HepG2 (cell line): ENCODE measurements at regions not wholly inside any gene's neighbourhood (a gene's known extent, or its start where the extent isn't known, plus 50 kb on each side); places are given as distances from the start of the nearest gene placed in this dataset.

Source experiments
- ATAC-seq: fragments of 200-7000 bp; cut with Tn5 transposase; 3 replicates; pipeline ENCODE4 v1.9.1; 2020; ENCODE audit warnings: mild to moderate bottlenecking, moderate library complexity
- BruUV-seq: library from RNA; stranded (reverse); fragments of 400-500 nt; replicated peaks from 2 replicates; lab custom pipeline; 2021; lab: Mats Ljungman, UMichigan
- CTCF ChIA-PET: fragments of 300-600 bp; formaldehyde crosslinking; extraction: SDS; loops from one replicate; lab custom pipeline; 2021; ENCODE audit warnings: low total read pairs, inconsistent platforms, low intra/inter-chr PET ratio; lab: Yijun Ruan, JAX
- POLR2A ChIA-PET: fragments of 350-600 bp; sonication (Branson Sonifier 250); formaldehyde crosslinking; loops from one replicate; lab custom pipeline; 2020; ENCODE audit warnings: antibody characterized with exemption, inconsistent platforms; lab: Yijun Ruan, JAX
- DNase-seq: peaks from one replicate; pipeline ENCODE4 v3.0.0-alpha.2; 2015; ENCODE audit warnings: low spot score
- FAIRE-seq: peaks from 3 replicates; lab custom pipeline; 2011; peaks lifted over from hg19 to GRCh38; lab: Jason Lieb, UNC
- H2AFZ ChIP-seq: one replicate; pipeline ENCODE4 v1.6.1; 2011; ENCODE audit warnings: low read length, inconsistent platforms
- H3K27ac ChIP-seq: fragments of 300-600 bp; 3 replicates; pipeline ENCODE4 v1.8.0; 2011; ENCODE audit warnings: mixed run types, mild to moderate bottlenecking, mixed read lengths, low read length, inconsistent platforms; ENCODE audit not compliant: insufficient read depth; ENCODE audit errors: extremely low read length
- H3K27me3 ChIP-seq, 2 experiments: fragments of 200-600 bp in 1 of 2; 2 replicates in 1 of 2; 3 replicates in 1 of 2; pipeline versions ENCODE4 v1.6.0 to v1.8.0; 2011; ENCODE audit warnings: low read length in 2 of 2, mild to moderate bottlenecking in 2 of 2, moderate library complexity in 2 of 2, inconsistent platforms in 1 of 2; ENCODE audit not compliant: insufficient read depth in 2 of 2, control insufficient read depth in 1 of 2
- H3K36me3 ChIP-seq, 2 experiments: fragments of 200-600 bp in 1 of 2; replicated peaks in 1 of 2; 2 replicates in 1 of 2; 3 replicates in 1 of 2; pipeline versions ENCODE4 v1.5.1 to v1.8.0; 2011; ENCODE audit warnings: low read length in 2 of 2, inconsistent platforms in 1 of 2; ENCODE audit not compliant: insufficient read depth in 2 of 2, control insufficient read depth in 1 of 2
- H3K4me1 ChIP-seq: 2 replicates; pipeline ENCODE4 v1.5.1; 2012; ENCODE audit warnings: low read length, inconsistent platforms; ENCODE audit not compliant: insufficient read depth
- H3K4me2 ChIP-seq: 2 replicates; pipeline ENCODE4 v1.6.0; 2011; ENCODE audit warnings: low read depth, low read length, inconsistent platforms
- H3K4me3 ChIP-seq, 3 experiments: fragments of 200-600 bp in 1 of 3; sonication (generic), shearing (Covaris generic) in 1 of 3; replicated peaks in 1 of 3; 2 replicates each; pipeline ENCODE4 v1.5.1; 2011 to 2016; ENCODE audit warnings: low read length in 3 of 3, inconsistent platforms in 2 of 3, low read depth in 2 of 3, mild to moderate bottlenecking in 2 of 3, control low read depth in 1 of 3, mixed read lengths in 1 of 3; ENCODE audit not compliant: insufficient read depth in 1 of 3
- H3K79me2 ChIP-seq: one replicate; pipeline ENCODE4 v1.6.1; 2011; ENCODE audit warnings: low read length, inconsistent platforms; ENCODE audit not compliant: insufficient read depth
- H3K9ac ChIP-seq: 2 replicates; pipeline ENCODE4 v1.6.0; 2011; ENCODE audit warnings: mild to moderate bottlenecking, low read depth, low read length, inconsistent platforms; ENCODE audit not compliant: insufficient read depth
- H3K9me3 ChIP-seq: 2 replicates; pipeline ENCODE4 v1.5.1; 2012; ENCODE audit warnings: mild to moderate bottlenecking, low read length
- H4K20me1 ChIP-seq: 2 replicates; pipeline ENCODE4 v1.6.0; 2011; ENCODE audit warnings: inconsistent platforms, mild to moderate bottlenecking, low read length, moderate library complexity; ENCODE audit not compliant: insufficient read depth
- ARNTL ChIP-seq: sonication (generic); formaldehyde crosslinking; IDR thresholded peaks from 2 replicates; pipeline ENCODE4 v1.4.0; 2020; ENCODE audit warnings: mild to moderate bottlenecking, missing genetic modification reagents
- CHD4 ChIP-seq: fragments of 200-600 bp; sonication (generic); IDR thresholded peaks from 2 replicates; pipeline ENCODE4 v1.7.0; 2017; ENCODE audit warnings: mild to moderate bottlenecking, low read length, borderline replicate concordance
- FOSL2 ChIP-seq: sonication (generic); formaldehyde crosslinking; IDR thresholded peaks from 2 replicates; pipeline ENCODE4 v1.4.0; 2020; ENCODE audit warnings: missing genetic modification reagents
- NBN ChIP-seq: fragments of 450-650 bp; conservative IDR thresholded peaks from 2 replicates; pipeline ENCODE4 v1.6.1; 2017
- NFYC ChIP-seq: IDR thresholded peaks from 2 replicates; pipeline ENCODE4 v1.6.1; 2016; ENCODE audit warnings: missing genetic modification reagents, missing compliant biosample characterization
- SKI ChIP-seq: fragments of 450-650 bp; IDR thresholded peaks from one replicate; pipeline ENCODE4 v1.6.1; 2018; ENCODE audit warnings: mild to moderate bottlenecking; ENCODE audit not compliant: partially characterized antibody
- THYN1 ChIP-seq: sonication (generic); formaldehyde crosslinking; IDR thresholded peaks from 2 replicates; pipeline ENCODE4 v1.8.1; 2023; ENCODE audit warnings: low read depth, mild to moderate bottlenecking, moderate library complexity, missing genetic modification reagents, borderline replicate concordance
- ZBTB49 ChIP-seq: sonication (generic); formaldehyde crosslinking; IDR thresholded peaks from 2 replicates; pipeline ENCODE4 v1.4.0; 2020; ENCODE audit warnings: missing genetic modification reagents, borderline replicate concordance
- ZNF530 ChIP-seq: sonication (generic); formaldehyde crosslinking; IDR thresholded peaks from 2 replicates; pipeline ENCODE4 v1.5.0; 2020; ENCODE audit warnings: low read depth, mild to moderate bottlenecking, missing genetic modification reagents
- ZNF546 ChIP-seq: sonication (generic); formaldehyde crosslinking; conservative IDR thresholded peaks from 2 replicates; pipeline ENCODE4 v1.8.1; 2023; ENCODE audit warnings: mild to moderate bottlenecking, missing genetic modification reagents
- ZNF652 ChIP-seq: IDR thresholded peaks from 2 replicates; pipeline ENCODE4 v1.6.1; 2016; ENCODE audit warnings: low read depth, borderline replicate concordance
- ZNF768 ChIP-seq: sonication (generic); formaldehyde crosslinking; IDR thresholded peaks from 2 replicates; pipeline ENCODE4 v1.4.0; 2020; ENCODE audit warnings: missing genetic modification reagents
- WGBS: methylation state at CpG from one replicate; pipeline ENCODE4 v1.1.6; 2017; ENCODE audit warnings: low lambda C conversion rate; 5-methylcytosine and 5-hydroxymethylcytosine counted together
- in situ Hi-C: cut with HindIII; loops from 2 replicates; pipeline ENCODE4 v1.10.0; 2017; ENCODE audit warnings: low pct_unique_long_range_greater_than_20kb; ENCODE audit not compliant: extremely low pct_ligation_motif_present
- intact Hi-C: fragments of 100-400 bp; cut with micrococcal nuclease; formaldehyde crosslinking; loops from one replicate; pipeline ENCODE4 v1.10.0; 2022; ENCODE audit not compliant: unreplicated experiment
- TF ChIP-seq, protein P1 (sequence below): sonication (generic); formaldehyde crosslinking; IDR thresholded peaks from 2 replicates; pipeline ENCODE4 v1.4.0; 2020; ENCODE audit warnings: missing genetic modification reagents, low read depth, mild to moderate bottlenecking, borderline replicate concordance
- TF ChIP-seq, protein P2 (sequence below), 2 experiments: IDR thresholded peaks; 2 replicates each; pipeline ENCODE4 v1.6.1; 2011 to 2012; ENCODE audit warnings: low read length in 2 of 2, borderline replicate concordance in 1 of 2, low read depth in 1 of 2, mild to moderate bottlenecking in 1 of 2, moderate library complexity in 1 of 2
- TF ChIP-seq, protein P3 (sequence below): IDR thresholded peaks from 2 replicates; pipeline ENCODE4 v1.6.1; 2016; ENCODE audit warnings: low read depth
- TF ChIP-seq, protein P4 (sequence below): IDR thresholded peaks from 2 replicates; pipeline ENCODE4 v1.6.1; 2016; ENCODE audit warnings: mild to moderate bottlenecking, missing biosample characterization, missing genetic modification reagents

DNA sequence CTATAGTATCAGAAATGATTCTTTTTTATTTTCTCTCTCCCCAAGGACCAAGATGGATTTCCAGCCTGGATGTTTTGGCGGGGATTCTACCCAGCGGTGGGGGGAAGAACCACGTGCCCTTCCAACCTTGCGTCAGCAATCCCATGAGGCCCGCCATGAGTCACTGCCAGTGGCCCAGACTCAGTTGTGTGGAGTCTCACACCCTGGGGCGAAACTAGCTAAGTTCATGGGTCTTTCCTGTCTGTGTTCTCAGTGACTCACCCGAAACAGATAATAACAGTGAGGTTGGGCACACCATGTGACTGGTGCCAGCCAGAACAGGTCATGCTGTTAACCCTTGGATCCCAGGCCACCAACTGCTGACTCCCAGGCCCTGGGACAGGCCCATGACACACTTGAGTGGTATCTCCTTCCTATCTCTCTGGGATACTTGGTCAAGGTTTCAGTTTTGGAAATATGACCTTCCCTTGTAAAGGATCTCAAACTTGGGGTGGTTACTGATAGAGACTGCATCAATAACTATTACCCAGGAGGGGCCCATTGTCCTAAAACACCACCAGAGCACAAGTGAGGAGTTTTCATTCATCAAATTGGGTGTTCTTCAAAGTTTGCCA lies 98.0 kb upstream of the DUSP10 start:
- 12% methylated on average over 4 of the region's 7 CpGs for WGBS
- CTCF ChIA-PET = no interaction called here
- peak; percentile 26 for DNase-seq
- peak; percentile 77; the same call in 1 of the 2 replicates for TF ChIP-seq ZNF652 (CRISPR knock-in tag)
- peak; percentile 12 for TF ChIP-seq SKI
- TF ChIP-seq, protein P1, sequence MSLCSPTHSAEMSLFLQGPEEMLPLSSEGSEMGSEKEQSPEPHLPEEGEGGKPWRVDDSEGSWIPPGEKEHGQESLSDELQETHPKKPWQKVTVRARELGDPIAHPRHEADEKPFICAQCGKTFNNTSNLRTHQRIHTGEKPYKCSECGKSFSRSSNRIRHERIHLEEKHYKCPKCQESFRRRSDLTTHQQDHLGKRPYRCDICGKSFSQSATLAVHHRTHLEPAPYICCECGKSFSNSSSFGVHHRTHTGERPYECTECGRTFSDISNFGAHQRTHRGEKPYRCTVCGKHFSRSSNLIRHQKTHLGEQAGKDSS (CRISPR knock-in tag) = no peak
- TF ChIP-seq ZBTB49 (CRISPR knock-in tag) = no peak
- TF ChIP-seq, protein P2, sequence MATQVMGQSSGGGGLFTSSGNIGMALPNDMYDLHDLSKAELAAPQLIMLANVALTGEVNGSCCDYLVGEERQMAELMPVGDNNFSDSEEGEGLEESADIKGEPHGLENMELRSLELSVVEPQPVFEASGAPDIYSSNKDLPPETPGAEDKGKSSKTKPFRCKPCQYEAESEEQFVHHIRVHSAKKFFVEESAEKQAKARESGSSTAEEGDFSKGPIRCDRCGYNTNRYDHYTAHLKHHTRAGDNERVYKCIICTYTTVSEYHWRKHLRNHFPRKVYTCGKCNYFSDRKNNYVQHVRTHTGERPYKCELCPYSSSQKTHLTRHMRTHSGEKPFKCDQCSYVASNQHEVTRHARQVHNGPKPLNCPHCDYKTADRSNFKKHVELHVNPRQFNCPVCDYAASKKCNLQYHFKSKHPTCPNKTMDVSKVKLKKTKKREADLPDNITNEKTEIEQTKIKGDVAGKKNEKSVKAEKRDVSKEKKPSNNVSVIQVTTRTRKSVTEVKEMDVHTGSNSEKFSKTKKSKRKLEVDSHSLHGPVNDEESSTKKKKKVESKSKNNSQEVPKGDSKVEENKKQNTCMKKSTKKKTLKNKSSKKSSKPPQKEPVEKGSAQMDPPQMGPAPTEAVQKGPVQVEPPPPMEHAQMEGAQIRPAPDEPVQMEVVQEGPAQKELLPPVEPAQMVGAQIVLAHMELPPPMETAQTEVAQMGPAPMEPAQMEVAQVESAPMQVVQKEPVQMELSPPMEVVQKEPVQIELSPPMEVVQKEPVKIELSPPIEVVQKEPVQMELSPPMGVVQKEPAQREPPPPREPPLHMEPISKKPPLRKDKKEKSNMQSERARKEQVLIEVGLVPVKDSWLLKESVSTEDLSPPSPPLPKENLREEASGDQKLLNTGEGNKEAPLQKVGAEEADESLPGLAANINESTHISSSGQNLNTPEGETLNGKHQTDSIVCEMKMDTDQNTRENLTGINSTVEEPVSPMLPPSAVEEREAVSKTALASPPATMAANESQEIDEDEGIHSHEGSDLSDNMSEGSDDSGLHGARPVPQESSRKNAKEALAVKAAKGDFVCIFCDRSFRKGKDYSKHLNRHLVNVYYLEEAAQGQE (IDR thresholded peaks at IDR 0.05; ENCODE audit: borderline replicate concordance in 1 of 2, low read depth in 1 of 2, low read length in 2 of 2) = no peak
- no peak for TF ChIP-seq ZNF768
- no peak for TF ChIP-seq NFYC (CRISPR knock-in tag)
- TF ChIP-seq, protein P3, sequence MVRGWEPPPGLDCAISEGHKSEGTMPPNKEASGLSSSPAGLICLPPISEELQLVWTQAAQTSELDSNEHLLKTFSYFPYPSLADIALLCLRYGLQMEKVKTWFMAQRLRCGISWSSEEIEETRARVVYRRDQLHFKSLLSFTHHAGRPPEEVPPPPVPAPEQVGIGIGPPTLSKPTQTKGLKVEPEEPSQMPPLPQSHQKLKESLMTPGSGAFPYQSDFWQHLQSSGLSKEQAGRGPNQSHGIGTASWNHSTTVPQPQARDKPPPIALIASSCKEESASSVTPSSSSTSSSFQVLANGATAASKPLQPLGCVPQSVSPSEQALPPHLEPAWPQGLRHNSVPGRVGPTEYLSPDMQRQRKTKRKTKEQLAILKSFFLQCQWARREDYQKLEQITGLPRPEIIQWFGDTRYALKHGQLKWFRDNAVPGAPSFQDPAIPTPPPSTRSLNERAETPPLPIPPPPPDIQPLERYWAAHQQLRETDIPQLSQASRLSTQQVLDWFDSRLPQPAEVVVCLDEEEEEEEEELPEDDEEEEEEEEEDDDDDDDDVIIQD = no peak
- peak; percentile 83 for TF ChIP-seq FOSL2 (CRISPR knock-in tag)
- TF ChIP-seq CHD4 = no peak
- TF ChIP-seq ZNF546 (CRISPR knock-in tag) = no peak
- no peak for TF ChIP-seq THYN1 (CRISPR knock-in tag)
- no peak for TF ChIP-seq ZNF530 (CRISPR knock-in tag)
- no peak for TF ChIP-seq NBN
- TF ChIP-seq, protein P4, sequence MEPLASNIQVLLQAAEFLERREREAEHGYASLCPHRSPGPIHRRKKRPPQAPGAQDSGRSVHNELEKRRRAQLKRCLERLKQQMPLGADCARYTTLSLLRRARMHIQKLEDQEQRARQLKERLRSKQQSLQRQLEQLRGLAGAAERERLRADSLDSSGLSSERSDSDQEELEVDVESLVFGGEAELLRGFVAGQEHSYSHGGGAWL (CRISPR knock-in tag) = no peak
- TF ChIP-seq ARNTL (CRISPR knock-in tag) = no peak

More for the DNA sequence above, 98.0 kb upstream of the DUSP10 start:
- H3K79me2 ChIP-seq = no peaks in the 10 kb centered on the region
- intact Hi-C loops (loop anchor here (10.0 kb wide), 1 partner anchor 545 kb away; no protein-coding TSS in a partner anchor), in situ Hi-C loops (no loop called here)
- ATAC-seq (peak; percentile 23; the same call in 1 of the 3 replicates), FAIRE-seq (no peak)
- no peaks in the 10 kb centered on the region for H3K9me3 ChIP-seq
- no peak overlapping the region for H3K4me3 ChIP-seq
- no peaks in the 10 kb centered on the region for H3K27me3 ChIP-seq
- BruUV-seq = no TSS peak
- H3K4me1 ChIP-seq = no peaks in the 10 kb centered on the region
- no peak overlapping the region for H3K27ac ChIP-seq
- H3K9ac ChIP-seq = no peak overlapping the region
- POLR2A ChIA-PET = no interaction called here
- no peaks in the 10 kb centered on the region for H4K20me1 ChIP-seq
- H3K36me3 ChIP-seq = no peaks in the 10 kb centered on the region
- H2AFZ ChIP-seq = no peak overlapping the region
- no peak overlapping the region for H3K4me2 ChIP-seq
